GM03348 (cell line): ENCODE measurements at regions not wholly inside any gene's neighbourhood (a gene's known extent, or its start where the extent isn't known, plus 50 kb on each side); places are given as distances from the start of the nearest gene placed in this dataset.

Source experiments
- DNase-seq: peaks from one replicate; pipeline ENCODE4 v3.0.0; 2012; ENCODE audit warnings: low spot score

GRCh38 chr5:99724732-99725290 is 796.0 kb upstream of the CHD1 start:
- no peak for DNase-seq

GRCh38 chr5:99721506-99721905 is 792.7 kb upstream of the CHD1 start:
- no peak for DNase-seq

- no peak for DNase-seq
These were observed 787.1 kb upstream of the CHD1 start for GRCh38 chr5:99715921-99716320.

DNA sequence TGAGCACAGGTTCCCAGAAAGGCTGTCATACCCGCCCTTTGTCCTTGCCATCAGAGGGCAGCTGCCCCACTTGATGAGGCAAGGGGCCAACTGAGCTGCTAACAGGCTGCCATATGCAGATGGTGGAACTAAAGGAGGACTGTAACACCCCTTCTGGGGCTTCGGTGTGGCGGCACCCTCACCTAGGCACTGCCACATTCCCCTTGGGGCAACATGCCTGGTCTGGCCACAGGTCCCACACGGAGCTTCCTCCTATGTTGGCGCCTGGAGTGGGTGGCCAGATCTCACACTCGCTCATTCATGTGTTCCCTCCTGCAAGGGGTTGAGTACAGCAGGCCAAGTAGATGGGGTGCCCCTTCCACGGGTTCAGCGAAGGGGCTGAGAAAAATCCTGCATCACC is 777.4 kb upstream of the CHD1 start:
- DNase-seq = no peak

DNA sequence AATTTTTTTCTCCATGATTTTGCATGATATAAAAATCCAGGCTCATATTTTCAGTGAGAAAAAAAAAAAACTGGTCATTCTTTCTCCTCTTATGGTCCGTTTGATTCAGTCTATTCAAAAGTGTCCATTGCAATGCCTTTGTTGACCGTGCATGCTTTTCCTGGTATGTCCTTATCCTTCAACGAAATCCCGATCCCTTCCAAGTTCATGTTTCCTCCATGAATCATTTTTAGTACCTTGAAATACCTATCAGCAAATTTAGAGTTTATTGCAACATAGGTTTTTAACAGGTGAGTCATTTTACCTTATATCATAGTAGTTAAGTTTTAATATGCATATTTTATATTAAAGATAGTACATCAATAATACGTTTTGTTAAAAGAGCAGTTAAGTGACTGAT is 773.8 kb upstream of the CHD1 start:
- DNase-seq = no peak

GRCh38 chr5:99694884-99695283 is 766.1 kb upstream of the CHD1 start:
- DNase-seq = no peak

GRCh38 chr5:99686538-99686937 is 757.7 kb upstream of the CHD1 start:
- no peak for DNase-seq

DNA sequence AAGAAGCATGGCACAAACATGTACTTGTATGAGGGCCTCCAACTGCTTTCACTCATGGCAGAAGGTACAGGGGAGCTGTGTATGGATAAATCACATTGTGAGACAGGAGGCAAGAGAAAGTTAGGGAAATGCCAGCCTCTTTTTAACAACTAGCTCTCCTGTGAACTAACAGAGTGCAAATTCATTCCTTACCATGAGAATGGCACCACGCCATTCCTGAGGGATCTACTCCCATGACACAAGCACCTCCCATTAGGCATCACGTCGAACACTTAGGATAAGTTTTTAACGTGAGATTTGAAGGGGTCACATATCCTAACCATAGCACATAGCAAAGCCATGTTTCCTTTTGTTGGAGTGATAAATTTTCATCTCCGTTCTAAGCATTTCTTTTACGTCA is 747.2 kb upstream of the CHD1 start:
- no peak for DNase-seq

GRCh38 chr5:99674101-99674500 is 745.3 kb upstream of the CHD1 start:
- DNase-seq = no peak

- no peak for DNase-seq
These were observed 736.2 kb upstream of the CHD1 start for GRCh38 chr5:99664972-99665371.

- no peak for DNase-seq
These were observed 722.5 kb upstream of the CHD1 start for GRCh38 chr5:99651298-99651697.

- DNase-seq = no peak
These were observed 717.3 kb upstream of the CHD1 start for GRCh38 chr5:99646011-99646647.

- no peak for DNase-seq
These were observed 716.0 kb upstream of the CHD1 start for GRCh38 chr5:99644822-99645221.

DNA sequence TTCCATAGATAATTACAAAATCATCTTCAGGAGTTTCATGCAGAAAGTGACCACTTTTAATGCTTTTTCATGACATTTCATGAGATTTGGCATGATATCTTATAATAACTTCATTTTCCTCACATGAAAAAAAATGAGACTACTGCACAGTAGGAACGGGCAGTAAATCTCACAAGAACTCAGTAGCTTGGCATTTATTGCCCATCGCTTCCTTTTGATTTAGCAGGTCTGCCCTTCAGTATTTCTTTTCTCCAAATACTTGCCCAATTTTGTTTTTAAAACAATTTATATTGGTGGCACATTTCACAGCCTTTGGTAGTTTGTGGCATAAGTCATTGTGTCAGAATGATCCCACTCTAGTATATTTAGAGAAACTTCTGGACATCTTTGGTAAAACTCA is 711.8 kb upstream of the CHD1 start:
- no peak for DNase-seq

DNA sequence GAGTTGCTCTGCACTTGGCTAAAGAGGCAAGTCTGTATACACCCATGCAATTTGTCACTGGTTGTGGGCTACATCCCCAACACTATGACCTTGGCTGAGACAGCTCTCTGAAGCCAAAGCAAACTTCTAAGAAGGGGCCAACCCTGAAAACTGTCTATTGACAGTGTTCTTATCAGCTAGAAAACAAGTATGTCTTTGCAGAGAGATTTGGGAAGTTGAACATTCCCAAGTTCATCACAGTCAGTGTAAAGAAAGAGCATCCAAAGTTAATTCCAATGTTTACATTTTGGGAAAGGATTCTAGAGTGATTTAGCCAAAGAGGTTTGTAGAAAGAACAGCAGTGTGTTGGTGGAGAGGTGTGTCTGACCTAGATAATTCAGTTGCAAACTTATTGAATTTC is 711.1 kb upstream of the CHD1 start:
- no peak for DNase-seq

- DNase-seq = no peak
These were observed 707.9 kb upstream of the CHD1 start for GRCh38 chr5:99636663-99637062.

GRCh38 chr5:99621772-99622681 is 693.2 kb upstream of the CHD1 start:
- DNase-seq = no peak

- DNase-seq = no peak
These were observed 688.5 kb upstream of the CHD1 start for GRCh38 chr5:99617335-99617734.

- DNase-seq = no peak
These were observed 686.1 kb upstream of the CHD1 start for GRCh38 chr5:99614888-99615287.

GRCh38 chr5:99607124-99607523 is 678.3 kb upstream of the CHD1 start:
- no peak for DNase-seq

- DNase-seq = no peak
These were observed 677.1 kb upstream of the CHD1 start for GRCh38 chr5:99605904-99606303.

GRCh38 chr5:99600952-99601351 is 672.1 kb upstream of the CHD1 start:
- no peak for DNase-seq

- DNase-seq = no peak
These were observed 662.0 kb upstream of the CHD1 start for GRCh38 chr5:99590806-99591205.
